Prostate gland (tissue), 2 donors: ENCODE measurements at regions not wholly inside any gene's neighbourhood (a gene's known extent, or its start where the extent isn't known, plus 50 kb on each side); places are given as distances from the start of the nearest gene placed in this dataset.

Source experiments
- CTCF ChIP-seq, 4 experiments: fragments of 200-600 bp in 2 of 4; fragments of 450-650 bp in 2 of 4; sonication (generic) in 2 of 4; IDR thresholded peaks; 1 replicate in 3 of 4; 2 replicates in 1 of 4; pipeline ENCODE4 v1.5.1; 2016 to 2019; ENCODE audit warnings: antibody characterized with exemption in 4 of 4, mild to moderate bottlenecking in 2 of 4, moderate library complexity in 2 of 4
- POLR2AphosphoS5 ChIP-seq: sonication (generic); formaldehyde crosslinking; IDR thresholded peaks from one replicate; pipeline ENCODE4 v1.6.1; 2017; ENCODE audit warnings: antibody characterized with exemption

DNA sequence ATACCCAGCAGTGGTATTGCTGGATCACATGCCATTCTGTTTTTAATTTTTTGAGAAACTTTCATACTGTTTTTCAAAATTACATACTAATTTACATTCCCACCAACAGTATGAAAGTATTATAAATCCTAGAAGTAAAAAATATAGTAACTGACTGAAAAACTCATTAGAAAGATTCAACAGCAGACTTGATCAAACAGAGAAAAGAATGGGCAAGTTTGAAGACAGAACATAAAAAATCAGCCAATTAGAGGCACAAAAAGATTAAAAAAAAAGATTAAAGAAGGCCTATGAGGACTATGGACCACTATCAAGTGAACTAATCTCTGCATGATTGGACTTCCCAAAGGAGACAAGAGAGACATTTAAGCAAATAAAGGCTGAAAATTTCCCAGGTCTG, 144.0 kb upstream of the GRIK2 start:
- TF ChIP-seq POLR2AphosphoS5 (no peak), CTCF (IDR thresholded peaks at IDR 0.05) (no peak)
